CD4-positive, alpha-beta T cell (primary cell): ENCODE measurements at regions not wholly inside any gene's neighbourhood (a gene's known extent, or its start where the extent isn't known, plus 50 kb on each side); places are given as distances from the start of the nearest gene placed in this dataset.
"Not testable (repeated sequence)": the region's sequence is repeated elsewhere in the genome, so short reads cannot be mapped to it uniquely, and the experiment has no call there.

ENCODE experiments used
- ATAC-seq: fragments of 200-7000 bp; cut with Tn5 transposase; one replicate; pipeline ENCODE4 v1.10.0; 2022; ENCODE audit warnings: mild to moderate bottlenecking; ENCODE audit not compliant: poor library complexity
- CTCF ChIA-PET: fragments of 350-600 bp; sonication (Branson Sonifier 250); formaldehyde crosslinking; loops from one replicate; lab custom pipeline; 2021; ENCODE audit warnings: antibody characterized with exemption, inconsistent platforms; lab: Charles Lee
- POLR2A ChIA-PET: fragments of 350-600 bp; sonication (Branson Sonifier 250); formaldehyde crosslinking; loops from one replicate; lab custom pipeline; 2021; ENCODE audit warnings: antibody characterized with exemption, inconsistent platforms; lab: Charles Lee
- DNase-seq, 14 experiments: peaks; one replicate each; pipeline ENCODE4 v3.0.0-alpha.2; 2013 to 2020; ENCODE audit warnings: mixed read lengths in 2 of 14
- H3K27ac ChIP-seq, 2 donors: one replicate each; pipeline versions ENCODE4 v1.5.1 to v1.7.0; 2013; ENCODE audit warnings: low read length in 2 of 2, low read depth in 1 of 2, mild to moderate bottlenecking in 1 of 2
- H3K27me3 ChIP-seq, 2 experiments: 1 replicate in 1 of 2; 2 replicates in 1 of 2; pipeline versions ENCODE4 v1.6.1 to v1.7.0; 2013; ENCODE audit warnings: low read length in 2 of 2, control low read depth in 1 of 2, mild to moderate bottlenecking in 1 of 2, moderate library complexity in 1 of 2; ENCODE audit not compliant: insufficient read depth in 2 of 2, control insufficient read depth in 1 of 2
- H3K36me3 ChIP-seq: one replicate; pipeline ENCODE4 v1.6.1; 2013; ENCODE audit warnings: low read length, control low read depth; ENCODE audit not compliant: insufficient read depth
- H3K4me1 ChIP-seq: one replicate; pipeline ENCODE4 v1.6.1; 2013; ENCODE audit warnings: low read length, control low read depth; ENCODE audit not compliant: insufficient read depth
- H3K4me3 ChIP-seq: one replicate; pipeline ENCODE4 v1.5.1; 2013; ENCODE audit warnings: mild to moderate bottlenecking, low read length, moderate library complexity
- H3K9me3 ChIP-seq, 2 experiments: 1 replicate in 1 of 2; 2 replicates in 1 of 2; pipeline versions ENCODE4 v1.6.1 to v1.7.0; 2013; ENCODE audit warnings: low read length in 2 of 2, mild to moderate bottlenecking in 2 of 2, control low read depth in 1 of 2, moderate library complexity in 1 of 2; ENCODE audit not compliant: control insufficient read depth in 1 of 2, insufficient read depth in 1 of 2
- H3K27ac Mint-ChIP-seq: one replicate; pipeline ENCODE4 v1.8.0; 2020; ENCODE audit warnings: mixed read lengths
- H3K27me3 Mint-ChIP-seq: one replicate; pipeline ENCODE4 v1.8.0; 2021; ENCODE audit warnings: mixed read lengths
- H3K36me3 Mint-ChIP-seq: one replicate; pipeline ENCODE4 v1.8.0; 2021; ENCODE audit warnings: low read depth, mixed read lengths
- H3K4me1 Mint-ChIP-seq: one replicate; pipeline ENCODE4 v1.8.0; 2021; ENCODE audit warnings: low read depth, mixed read lengths
- H3K4me3 Mint-ChIP-seq: one replicate; pipeline ENCODE4 v1.8.0; 2020; ENCODE audit warnings: mild to moderate bottlenecking, mixed read lengths
- H3K9me3 Mint-ChIP-seq: one replicate; pipeline ENCODE4 v1.8.0; 2020; ENCODE audit warnings: mixed read lengths
- CTCF ChIP-seq: fragments of 200-600 bp; IDR thresholded peaks from one replicate; pipeline ENCODE4 v1.8.0; 2022; ENCODE audit warnings: antibody characterized with exemption, mild to moderate bottlenecking
- intact Hi-C, 2 experiments: fragments of 100-400 bp; cut with DNase I in 1 of 2; cut with micrococcal nuclease in 1 of 2; formaldehyde crosslinking; loops; one replicate each; pipeline versions ENCODE4 v1.15.1 to v1.9.0; 2023 to 2025; cut with DNase I, micrococcal nuclease

GRCh38 chr7:109641445-109641844 is 1071.8 kb downstream of the DNAJB9 start:
- ChIA-PET POLR2A (no interaction called here), CTCF (no interaction called here)
- H3K4me1 Mint-ChIP-seq: no peaks in the 10 kb centered on the region
- DNase-seq (no peak), ATAC-seq (no peak)
- H3K27me3 ChIP-seq: no peaks in the 10 kb centered on the region
- no peak overlapping the region for H3K27ac ChIP-seq
- no peak overlapping the region for H3K27ac Mint-ChIP-seq
- H3K9me3 ChIP-seq: no peaks in the 10 kb centered on the region
- H3K36me3 ChIP-seq: no peaks in the 10 kb centered on the region
- H3K4me3 ChIP-seq: no peak overlapping the region
- H3K4me1 ChIP-seq: no peaks in the 10 kb centered on the region
- H3K36me3 Mint-ChIP-seq: no peaks in the 10 kb centered on the region
- H3K27me3 Mint-ChIP-seq: no peaks in the 10 kb centered on the region
- no peak overlapping the region for H3K4me3 Mint-ChIP-seq
- TF ChIP-seq CTCF: no peak
- intact Hi-C loops: no loop called here
- no peaks in the 10 kb centered on the region for H3K9me3 Mint-ChIP-seq

- H3K27me3 Mint-ChIP-seq: no peaks in the 10 kb centered on the region
- CTCF ChIA-PET: no interaction called here
- Histone ChIP-seq H3K9me3 (no peaks in the 10 kb centered on the region), H3K27me3 (no peaks in the 10 kb centered on the region), H3K36me3 (no peaks in the 10 kb centered on the region), H3K27ac (no peak overlapping the region), H3K4me3 (no peak overlapping the region), H3K4me1 (no peaks in the 10 kb centered on the region)
- intact Hi-C loops: no loop called here
- TF ChIP-seq CTCF: no peak
- H3K4me3 Mint-ChIP-seq: no peak overlapping the region
- H3K9me3 Mint-ChIP-seq: no peaks in the 10 kb centered on the region
- ATAC-seq: no peak
- no peak for DNase-seq
- no peaks in the 10 kb centered on the region for H3K4me1 Mint-ChIP-seq
- no peaks in the 10 kb centered on the region for H3K36me3 Mint-ChIP-seq
- POLR2A ChIA-PET: no interaction called here
- no peak overlapping the region for H3K27ac Mint-ChIP-seq
Measured at GRCh38 chr7:109646124-109646523, 1076.5 kb downstream of the DNAJB9 start.

- ATAC-seq, intact Hi-C loops: not testable (repeated sequence)
Measured at GRCh38 chr7:109646594-109646993, 1076.9 kb downstream of the DNAJB9 start.

GRCh38 chr7:109647263-109647662 is 1077.6 kb downstream of the DNAJB9 start:
- H3K27me3 ChIP-seq, H3K9me3 ChIP-seq, H3K27ac ChIP-seq, intact Hi-C loops, ATAC-seq, H3K4me1 Mint-ChIP-seq, H3K36me3 Mint-ChIP-seq, CTCF ChIA-PET, H3K4me3 Mint-ChIP-seq, DNase-seq, H3K36me3 ChIP-seq, H3K27ac Mint-ChIP-seq, H3K4me3 ChIP-seq, H3K4me1 ChIP-seq, H3K27me3 Mint-ChIP-seq, POLR2A ChIA-PET, H3K9me3 Mint-ChIP-seq: not testable (repeated sequence)

More at GRCh38 chr7:109646594-109646993, 1076.9 kb downstream of the DNAJB9 start:
- H3K36me3 ChIP-seq, H3K4me3 Mint-ChIP-seq, H3K27me3 ChIP-seq, H3K36me3 Mint-ChIP-seq, H3K9me3 Mint-ChIP-seq, H3K27ac Mint-ChIP-seq, POLR2A ChIA-PET, H3K4me3 ChIP-seq, H3K27me3 Mint-ChIP-seq, CTCF ChIA-PET, H3K9me3 ChIP-seq, H3K27ac ChIP-seq, DNase-seq, H3K4me1 ChIP-seq, H3K4me1 Mint-ChIP-seq: not testable (repeated sequence)
